ENCODE measurements at regions not wholly inside any gene's neighbourhood (a gene's known extent, or its start where the extent isn't known, plus 50 kb on each side); places are given as distances from the start of the nearest gene placed in this dataset.

DNA sequence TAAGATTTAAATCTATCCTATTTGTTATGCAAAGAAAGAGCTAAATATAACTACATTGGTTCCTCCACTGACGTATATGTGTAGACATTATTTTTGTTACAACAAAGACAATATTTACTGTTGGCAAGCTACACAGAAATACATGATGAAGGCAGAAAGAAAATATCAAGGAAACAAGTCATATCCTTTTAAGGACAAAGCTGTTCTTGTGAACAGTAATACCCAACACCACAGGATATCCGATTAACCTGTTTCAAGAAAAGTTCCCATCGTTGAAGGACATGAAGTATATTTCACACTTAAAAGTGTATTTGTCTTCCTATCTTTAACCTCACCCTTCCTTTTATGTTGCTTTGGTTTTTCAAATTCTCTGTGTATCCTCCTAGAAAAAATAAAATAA is 235.8 kb upstream of the AADAT start:
- Mint-ChIP-seq H3K36me3 (ENCODE audit: unreplicated experiment) (no peaks in the 10 kb centered on the region), H3K4me3 (ENCODE audit: unreplicated experiment) (no peak overlapping the region), H3K9me3 (ENCODE audit: unreplicated experiment) (peaks cover 4% of the 10 kb centered on the region), H3K27me3 (ENCODE audit: unreplicated experiment) (no peaks in the 10 kb centered on the region), H3K4me1 (ENCODE audit: unreplicated experiment) (no peaks in the 10 kb centered on the region), H3K27ac (ENCODE audit: unreplicated experiment) (no peak overlapping the region)
- TF ChIP-seq CTCF (IDR thresholded peaks at IDR 0.05) = no peak
- no peak for DNase-seq (ENCODE audit: extremely low spot score, unreplicated experiment)

- Mint-ChIP-seq H3K36me3 (ENCODE audit: unreplicated experiment) (no peaks in the 10 kb centered on the region), H3K4me3 (ENCODE audit: unreplicated experiment) (no peak overlapping the region), H3K9me3 (ENCODE audit: unreplicated experiment) (peaks cover 5% of the 10 kb centered on the region), H3K27ac (ENCODE audit: unreplicated experiment) (no peak overlapping the region), H3K27me3 (ENCODE audit: unreplicated experiment) (no peaks in the 10 kb centered on the region), H3K4me1 (ENCODE audit: unreplicated experiment) (no peaks in the 10 kb centered on the region)
- TF ChIP-seq CTCF (IDR thresholded peaks at IDR 0.05) = no peak
- DNase-seq (ENCODE audit: extremely low spot score, unreplicated experiment) = no peak
These were observed 233.9 kb upstream of the AADAT start for GRCh38 chr4:170323623-170324022.

GRCh38 chr4:170307182-170307581 is 217.4 kb upstream of the AADAT start:
- H3K36me3 Mint-ChIP-seq (ENCODE audit: unreplicated experiment) = no peaks in the 10 kb centered on the region
- TF ChIP-seq CTCF (IDR thresholded peaks at IDR 0.05) = no peak
- H3K9me3 Mint-ChIP-seq (ENCODE audit: unreplicated experiment) = no peaks in the 10 kb centered on the region
- no peak overlapping the region for H3K27ac Mint-ChIP-seq (ENCODE audit: unreplicated experiment)
- no peak overlapping the region for H3K4me3 Mint-ChIP-seq (ENCODE audit: unreplicated experiment)
- peaks cover 3% of the 10 kb centered on the region for H3K27me3 Mint-ChIP-seq (ENCODE audit: unreplicated experiment)
- no peak for DNase-seq (ENCODE audit: extremely low spot score, unreplicated experiment)
- no peaks in the 10 kb centered on the region for H3K4me1 Mint-ChIP-seq (ENCODE audit: unreplicated experiment)

DNA sequence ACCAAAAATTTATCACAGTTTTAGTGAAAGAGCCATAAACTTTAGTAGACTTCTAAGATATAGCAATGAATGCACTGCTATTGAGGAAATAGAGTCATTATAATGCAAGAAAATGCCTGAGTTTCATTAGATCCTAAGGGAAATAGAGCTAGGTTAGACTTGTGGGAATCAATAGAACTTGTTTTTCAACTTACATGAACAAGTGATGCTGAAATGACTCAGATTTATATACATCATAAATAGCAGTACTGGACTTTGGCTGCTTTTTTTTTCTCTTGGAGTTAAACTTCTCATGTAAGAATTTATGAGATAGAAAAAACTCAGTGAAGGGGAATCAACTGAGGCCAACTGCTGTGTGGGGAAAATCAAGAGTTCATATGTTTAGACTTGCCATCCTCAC is 216.5 kb upstream of the AADAT start:
- no peak for DNase-seq (ENCODE audit: extremely low spot score, unreplicated experiment)
- Mint-ChIP-seq H3K36me3 (ENCODE audit: unreplicated experiment) (no peaks in the 10 kb centered on the region), H3K4me1 (ENCODE audit: unreplicated experiment) (no peaks in the 10 kb centered on the region), H3K9me3 (ENCODE audit: unreplicated experiment) (no peaks in the 10 kb centered on the region), H3K4me3 (ENCODE audit: unreplicated experiment) (no peak overlapping the region), H3K27ac (ENCODE audit: unreplicated experiment) (no peak overlapping the region), H3K27me3 (ENCODE audit: unreplicated experiment) (peaks cover 3% of the 10 kb centered on the region)
- TF ChIP-seq CTCF (IDR thresholded peaks at IDR 0.05) = no peak

DNA sequence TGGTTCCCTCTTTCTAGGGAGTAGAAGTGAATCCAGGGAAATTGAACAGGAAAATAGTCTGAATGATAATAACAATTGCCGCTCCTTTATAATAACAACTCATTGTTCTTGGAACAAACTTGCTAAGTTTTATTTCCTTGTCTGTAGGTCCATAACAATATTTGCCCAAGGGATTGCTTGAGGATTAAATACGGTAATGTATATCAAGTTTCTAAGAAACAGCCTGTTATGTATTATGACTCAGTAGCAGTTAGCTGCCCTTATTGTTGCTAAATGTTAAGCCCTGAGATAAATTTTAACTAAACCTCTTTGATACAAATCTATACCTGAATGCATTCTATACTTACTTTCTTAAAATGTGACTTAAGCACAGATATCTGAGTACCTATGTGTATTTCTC is 215.9 kb upstream of the AADAT start:
- Mint-ChIP-seq H3K4me3 (ENCODE audit: unreplicated experiment) (no peak overlapping the region), H3K27me3 (ENCODE audit: unreplicated experiment) (peaks cover 3% of the 10 kb centered on the region), H3K4me1 (ENCODE audit: unreplicated experiment) (no peaks in the 10 kb centered on the region), H3K27ac (ENCODE audit: unreplicated experiment) (no peak overlapping the region), H3K9me3 (ENCODE audit: unreplicated experiment) (no peaks in the 10 kb centered on the region), H3K36me3 (ENCODE audit: unreplicated experiment) (no peaks in the 10 kb centered on the region)
- no peak for DNase-seq (ENCODE audit: extremely low spot score, unreplicated experiment)
- no peak for TF ChIP-seq CTCF (IDR thresholded peaks at IDR 0.05)
